ENCODE measurements at regions not wholly inside any gene's neighbourhood (a gene's known extent, or its start where the extent isn't known, plus 50 kb on each side); places are given as distances from the start of the nearest gene placed in this dataset.

DNA sequence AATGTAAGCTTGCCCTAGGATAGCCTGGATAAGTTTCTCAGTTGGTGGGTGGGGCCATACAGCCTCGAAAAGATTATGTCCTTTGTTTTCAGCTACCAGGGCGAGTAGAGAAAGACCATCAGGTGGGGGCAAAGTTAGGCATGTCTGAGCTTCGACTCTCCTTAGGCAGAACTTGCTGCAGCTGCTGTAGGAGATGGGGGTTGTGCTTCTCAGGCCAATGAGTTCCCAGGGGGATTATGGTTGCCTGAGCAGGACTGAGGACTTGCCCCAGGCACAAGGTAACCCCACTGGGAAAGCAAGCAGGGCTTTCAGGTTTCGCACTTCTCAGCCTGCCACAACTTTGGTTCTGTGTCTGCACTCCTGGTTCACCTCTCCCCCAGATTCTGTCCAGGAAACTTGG is 173.4 kb upstream of the SESN3 start:
- no peak overlapping the region for H3K27ac Mint-ChIP-seq
- H3K4me3 Mint-ChIP-seq, result no peak overlapping the region
- no peaks in the 10 kb centered on the region for H3K4me1 Mint-ChIP-seq (ENCODE audit: low read depth)
- no peak for DNase-seq
- no peak for ATAC-seq (replicated peaks in 1 of 2)
- H3K36me3 Mint-ChIP-seq (ENCODE audit: insufficient read depth in 2 of 2), result peaks cover 0 to 1% of the 10 kb centered on the region in 2 donors
- H3K27me3 Mint-ChIP-seq (ENCODE audit: low read depth), result no peaks in the 10 kb centered on the region
- H3K9me3 Mint-ChIP-seq, result peaks cover 2 to 4% of the 10 kb centered on the region in 2 donors

DNA sequence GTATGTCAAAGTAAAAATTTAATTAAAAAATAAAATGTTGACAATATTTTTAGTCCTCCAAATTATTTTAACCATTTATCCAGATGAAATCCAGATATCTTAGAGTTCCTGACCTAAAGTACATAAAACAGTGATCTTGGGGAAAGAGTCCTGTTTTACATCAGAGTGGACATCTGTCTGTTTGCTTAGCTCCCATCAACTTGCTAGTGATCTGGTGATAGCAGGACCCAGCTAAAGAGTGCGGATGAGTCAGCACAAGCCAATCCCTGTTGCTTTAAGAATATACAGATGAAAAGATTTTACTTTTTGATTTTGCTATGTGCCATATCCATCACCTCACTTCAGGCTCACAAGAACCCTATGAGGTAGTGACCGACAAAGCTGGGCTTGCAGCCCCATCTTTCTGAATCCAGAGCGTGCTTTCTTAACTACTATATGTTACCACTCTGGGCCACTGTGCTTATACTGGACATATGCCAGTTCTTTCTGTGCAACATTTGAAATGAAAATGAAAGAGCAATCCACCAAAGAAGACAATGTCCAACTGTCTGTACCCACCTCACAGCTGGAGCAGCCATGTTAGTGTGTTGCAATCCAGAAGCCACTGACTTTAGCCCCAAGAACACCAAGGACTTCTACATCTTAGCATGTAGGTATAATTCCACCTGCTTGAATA is 167.6 kb upstream of the SESN3 start:
- peaks cover 2 to 3% of the 10 kb centered on the region in 2 donors for H3K9me3 Mint-ChIP-seq
- ATAC-seq (replicated peaks in 1 of 2), result no peak
- no peak overlapping the region for H3K4me3 Mint-ChIP-seq
- DNase-seq, result no peak
- H3K36me3 Mint-ChIP-seq (ENCODE audit: insufficient read depth in 2 of 2), result peaks cover 0 to 2% of the 10 kb centered on the region in 2 donors
- no peaks in the 10 kb centered on the region for H3K4me1 Mint-ChIP-seq (ENCODE audit: low read depth)
- H3K27ac Mint-ChIP-seq, result no peak overlapping the region
- no peaks in the 10 kb centered on the region for H3K27me3 Mint-ChIP-seq (ENCODE audit: low read depth)

DNA sequence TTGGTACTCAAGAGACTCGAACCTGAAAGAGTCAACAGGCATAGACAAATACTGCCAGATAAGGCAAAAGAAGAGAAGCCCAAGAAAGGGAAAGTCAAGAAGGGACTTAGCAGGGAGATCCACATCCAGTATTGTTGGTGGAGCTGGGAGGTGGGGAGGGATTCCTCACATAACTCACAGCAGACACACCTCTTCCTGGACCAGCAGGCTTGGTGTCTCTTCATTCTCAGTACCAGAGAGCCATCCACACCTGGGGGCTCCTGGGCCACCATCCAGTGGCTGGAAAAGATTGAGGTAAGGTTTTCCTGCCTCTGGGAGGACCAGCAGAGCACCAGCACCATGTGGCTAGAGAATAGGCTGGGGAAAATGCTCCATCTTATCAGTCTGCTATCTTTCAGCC is 161.6 kb upstream of the SESN3 start:
- no peak for ATAC-seq (replicated peaks in 1 of 2)
- Mint-ChIP-seq H3K9me3 (peaks cover 0 to 3% of the 10 kb centered on the region in 2 donors), H3K36me3 (ENCODE audit: insufficient read depth in 2 of 2) (peaks cover 0 to 2% of the 10 kb centered on the region in 2 donors), H3K27me3 (ENCODE audit: low read depth) (no peaks in the 10 kb centered on the region), H3K4me1 (ENCODE audit: low read depth) (no peaks in the 10 kb centered on the region), H3K4me3 (no peak overlapping the region), H3K27ac (no peak overlapping the region)
- DNase-seq, result no peak

DNA sequence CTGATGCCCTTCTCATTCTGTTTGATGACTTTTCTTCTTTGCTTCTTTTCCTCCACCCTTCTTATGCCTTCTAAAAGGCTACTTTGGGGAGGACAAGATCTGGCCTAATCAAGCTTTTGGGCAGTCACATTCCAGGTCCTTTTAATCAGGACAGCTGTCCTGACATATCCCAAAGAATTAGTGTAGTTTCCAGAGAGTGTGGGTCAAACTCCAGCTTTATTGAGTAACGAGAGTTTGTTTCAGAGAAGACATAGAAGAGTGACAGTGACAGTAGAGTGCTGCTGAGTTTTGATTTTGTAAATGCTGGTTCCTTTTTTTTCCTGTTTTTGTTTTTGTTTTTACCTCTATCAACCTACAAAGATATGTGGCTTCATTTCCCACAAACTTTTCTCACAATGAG is 158.4 kb upstream of the SESN3 start:
- no peak for ATAC-seq (replicated peaks in 1 of 2)
- Mint-ChIP-seq H3K9me3 (no peaks in the 10 kb centered on the region), H3K4me1 (ENCODE audit: low read depth) (no peaks in the 10 kb centered on the region), H3K4me3 (no peak overlapping the region), H3K36me3 (ENCODE audit: insufficient read depth in 2 of 2) (no peaks in the 10 kb centered on the region), H3K27ac (no peak overlapping the region), H3K27me3 (ENCODE audit: low read depth) (no peaks in the 10 kb centered on the region)
- DNase-seq, result no peak

DNA sequence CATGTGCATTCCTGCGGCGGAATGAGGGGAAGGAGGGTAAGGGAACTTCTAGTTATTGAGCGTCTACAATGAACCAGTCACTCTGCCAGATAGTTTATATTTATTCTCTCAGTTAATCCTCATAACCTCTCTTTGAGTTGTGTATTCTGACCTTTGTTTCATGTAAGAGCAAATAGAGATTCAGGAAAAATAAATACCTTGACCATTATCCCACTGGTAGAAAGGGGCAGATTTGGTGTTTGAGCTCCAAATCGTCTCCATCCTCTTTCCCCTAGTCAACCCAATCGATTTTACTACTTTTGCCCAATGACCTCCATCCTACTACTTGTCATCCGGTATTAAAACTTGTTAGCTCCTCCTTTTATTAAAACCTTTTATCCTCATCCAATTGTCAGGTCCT is 157.1 kb upstream of the SESN3 start:
- no peak overlapping the region for H3K4me3 Mint-ChIP-seq
- DNase-seq (no peak), ATAC-seq (replicated peaks in 1 of 2) (no peak)
- H3K9me3 Mint-ChIP-seq, result no peaks in the 10 kb centered on the region
- no peaks in the 10 kb centered on the region for H3K36me3 Mint-ChIP-seq (ENCODE audit: insufficient read depth in 2 of 2)
- no peaks in the 10 kb centered on the region for H3K27me3 Mint-ChIP-seq (ENCODE audit: low read depth)
- H3K27ac Mint-ChIP-seq, result no peak overlapping the region
- no peaks in the 10 kb centered on the region for H3K4me1 Mint-ChIP-seq (ENCODE audit: low read depth)

DNA sequence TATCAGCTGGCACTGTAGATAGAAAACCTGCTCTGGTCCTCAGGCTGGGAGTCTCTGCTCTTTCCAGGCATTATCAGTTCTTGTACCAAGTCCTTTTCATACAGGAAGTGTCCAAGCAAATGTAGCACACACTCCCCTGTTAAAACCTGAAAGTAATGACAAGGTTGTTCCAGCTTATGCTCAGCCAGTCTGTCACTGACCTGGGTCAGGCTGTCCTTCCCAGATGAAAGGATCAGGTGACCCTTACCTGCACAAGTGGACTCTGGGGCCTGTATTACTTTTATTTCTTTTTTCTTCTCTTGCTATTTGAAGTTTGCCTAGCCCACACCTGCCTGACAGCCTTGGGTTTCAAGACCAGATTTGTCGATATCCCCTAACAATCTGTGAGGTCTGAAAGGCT is 156.3 kb upstream of the SESN3 start:
- no peak for DNase-seq
- Mint-ChIP-seq H3K4me3 (no peak overlapping the region), H3K4me1 (ENCODE audit: low read depth) (no peaks in the 10 kb centered on the region), H3K27me3 (ENCODE audit: low read depth) (no peaks in the 10 kb centered on the region), H3K9me3 (no peaks in the 10 kb centered on the region), H3K36me3 (ENCODE audit: insufficient read depth in 2 of 2) (no peaks in the 10 kb centered on the region), H3K27ac (no peak overlapping the region)
- ATAC-seq (replicated peaks in 1 of 2), result no peak

DNA sequence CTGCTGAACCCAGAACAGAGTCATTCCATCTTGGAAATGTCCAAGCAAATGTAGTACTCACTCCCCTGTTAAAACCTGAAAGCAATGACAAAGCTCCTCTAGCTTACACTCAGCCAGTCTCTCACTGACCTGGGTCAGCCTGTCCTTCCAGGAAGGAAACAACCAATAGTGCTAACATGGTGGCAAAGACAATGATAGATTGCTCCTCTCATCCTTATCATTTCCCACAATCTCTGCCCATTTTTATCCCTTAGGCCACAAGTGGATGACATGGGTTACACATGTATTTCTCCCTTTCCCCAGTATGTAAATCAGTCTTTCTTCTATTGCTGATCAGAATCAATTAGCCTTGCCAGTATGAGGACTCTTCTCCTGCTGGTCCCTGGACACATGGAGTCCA is 154.6 kb upstream of the SESN3 start:
- DNase-seq, result no peak

DNA sequence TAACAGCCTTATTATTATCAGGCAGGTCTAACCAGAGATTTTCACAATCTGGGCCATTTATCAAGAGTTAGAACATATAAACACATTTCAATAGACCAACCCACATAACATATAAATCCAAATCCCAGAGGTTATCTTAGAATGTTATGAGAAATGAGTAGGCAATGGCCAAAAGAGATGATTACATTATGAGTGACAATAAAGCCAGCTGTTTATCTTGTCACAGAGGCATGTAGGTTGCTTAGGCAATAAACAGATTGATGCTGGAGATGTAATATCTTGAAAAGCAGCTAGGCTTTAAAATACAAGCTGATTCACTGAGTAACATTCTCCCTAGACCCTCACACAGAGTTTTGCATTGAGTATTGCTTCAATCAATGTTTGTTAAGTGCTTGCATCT is 148.5 kb upstream of the SESN3 start:
- no peak overlapping the region for H3K4me3 Mint-ChIP-seq
- no peaks in the 10 kb centered on the region for H3K9me3 Mint-ChIP-seq
- H3K27ac Mint-ChIP-seq, result no peak overlapping the region
- no peak for ATAC-seq (replicated peaks in 1 of 2)
- H3K27me3 Mint-ChIP-seq (ENCODE audit: low read depth), result peaks cover 9% of the 10 kb centered on the region
- DNase-seq, result no peak
- no peaks in the 10 kb centered on the region for H3K4me1 Mint-ChIP-seq (ENCODE audit: low read depth)
- H3K36me3 Mint-ChIP-seq (ENCODE audit: insufficient read depth in 2 of 2), result no peaks in the 10 kb centered on the region

More for the DNA sequence above, 154.6 kb upstream of the SESN3 start:
- H3K4me1 Mint-ChIP-seq (ENCODE audit: low read depth), result no peaks in the 10 kb centered on the region
- H3K36me3 Mint-ChIP-seq (ENCODE audit: insufficient read depth in 2 of 2), result no peaks in the 10 kb centered on the region
- H3K9me3 Mint-ChIP-seq, result no peaks in the 10 kb centered on the region
- no peak overlapping the region for H3K27ac Mint-ChIP-seq
- ATAC-seq (replicated peaks in 1 of 2), result no peak
- H3K27me3 Mint-ChIP-seq (ENCODE audit: low read depth), result no peaks in the 10 kb centered on the region
- H3K4me3 Mint-ChIP-seq, result no peak overlapping the region

DNA sequence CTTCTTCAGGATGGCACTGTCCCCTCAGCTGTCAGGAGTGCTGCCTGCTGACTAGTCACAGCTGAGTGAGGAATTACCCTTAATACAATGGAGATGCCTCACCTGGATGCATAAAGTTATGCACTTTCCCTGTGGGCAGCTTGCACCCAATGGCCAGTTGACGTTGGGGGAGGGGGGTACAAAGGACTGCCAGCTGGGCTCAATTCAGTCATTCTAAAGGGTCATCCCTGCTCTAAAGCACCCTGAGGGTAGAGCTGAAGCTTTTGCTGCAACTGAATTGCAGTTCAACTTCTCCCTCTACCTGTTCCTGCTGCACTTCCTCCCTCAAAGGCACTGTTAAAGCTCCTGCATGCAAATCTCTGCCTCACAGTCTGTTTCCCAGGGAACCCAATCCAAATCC is 147.8 kb upstream of the SESN3 start:
- H3K4me1 Mint-ChIP-seq (ENCODE audit: low read depth), result no peaks in the 10 kb centered on the region
- H3K27ac Mint-ChIP-seq, result no peak overlapping the region
- H3K4me3 Mint-ChIP-seq, result no peak overlapping the region
- H3K9me3 Mint-ChIP-seq, result no peaks in the 10 kb centered on the region
- no peak for ATAC-seq (replicated peaks in 1 of 2)
- H3K36me3 Mint-ChIP-seq (ENCODE audit: insufficient read depth in 2 of 2), result no peaks in the 10 kb centered on the region
- DNase-seq, result no peak
- peaks cover 11% of the 10 kb centered on the region for H3K27me3 Mint-ChIP-seq (ENCODE audit: low read depth)

DNA sequence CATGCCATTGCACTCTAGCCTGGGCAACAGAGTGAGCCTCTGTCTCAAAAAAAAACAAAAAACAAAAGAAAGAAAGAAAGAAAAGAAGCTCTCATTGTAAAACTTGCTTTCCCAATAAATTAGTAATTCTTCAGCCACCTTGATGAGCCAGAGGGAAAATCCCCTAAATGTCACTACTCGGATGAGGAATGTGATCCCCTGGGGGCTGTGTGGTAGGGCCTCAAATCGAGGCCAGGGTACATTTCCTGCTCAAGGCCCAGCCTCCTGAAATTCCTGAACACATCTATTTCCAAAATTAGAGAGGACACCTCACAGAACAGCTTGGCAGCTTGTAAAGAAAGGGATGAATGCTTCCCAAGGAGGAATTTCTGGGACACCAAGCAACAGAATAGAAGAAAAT is 147.1 kb upstream of the SESN3 start:
- Mint-ChIP-seq H3K4me3 (no peak overlapping the region), H3K27ac (no peak overlapping the region), H3K36me3 (ENCODE audit: insufficient read depth in 2 of 2) (no peaks in the 10 kb centered on the region), H3K27me3 (ENCODE audit: low read depth) (peaks cover 11% of the 10 kb centered on the region), H3K4me1 (ENCODE audit: low read depth) (no peaks in the 10 kb centered on the region), H3K9me3 (no peaks in the 10 kb centered on the region)
- ATAC-seq (replicated peaks in 1 of 2) (no peak), DNase-seq (no peak)

DNA sequence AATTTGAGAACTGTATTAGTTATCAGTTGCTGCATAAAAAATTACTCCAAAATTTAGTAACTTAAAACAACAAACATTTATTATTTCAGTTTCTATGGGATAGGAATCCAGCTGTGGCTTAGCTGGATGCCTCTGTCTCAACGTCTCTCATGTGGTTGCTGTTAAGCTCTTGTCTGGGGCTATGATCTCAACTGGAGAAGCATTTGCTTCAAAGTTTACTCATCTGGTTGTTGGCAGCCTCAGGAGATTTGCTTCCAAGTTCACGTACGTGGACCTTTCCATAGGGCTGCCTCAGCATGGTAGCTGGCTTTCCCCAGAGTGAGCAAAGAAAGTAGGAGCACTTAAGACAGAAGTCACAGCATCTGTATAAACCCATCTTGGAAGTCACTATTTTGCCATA is 144.9 kb upstream of the SESN3 start:
- no peak overlapping the region for H3K4me3 Mint-ChIP-seq
- H3K9me3 Mint-ChIP-seq, result no peaks in the 10 kb centered on the region
- no peaks in the 10 kb centered on the region for H3K4me1 Mint-ChIP-seq (ENCODE audit: low read depth)
- no peak for DNase-seq
- H3K27ac Mint-ChIP-seq, result no peak overlapping the region
- H3K36me3 Mint-ChIP-seq (ENCODE audit: insufficient read depth in 2 of 2), result no peaks in the 10 kb centered on the region
- H3K27me3 Mint-ChIP-seq (ENCODE audit: low read depth), result peaks cover 11% of the 10 kb centered on the region
- ATAC-seq (replicated peaks in 1 of 2), result no peak

DNA sequence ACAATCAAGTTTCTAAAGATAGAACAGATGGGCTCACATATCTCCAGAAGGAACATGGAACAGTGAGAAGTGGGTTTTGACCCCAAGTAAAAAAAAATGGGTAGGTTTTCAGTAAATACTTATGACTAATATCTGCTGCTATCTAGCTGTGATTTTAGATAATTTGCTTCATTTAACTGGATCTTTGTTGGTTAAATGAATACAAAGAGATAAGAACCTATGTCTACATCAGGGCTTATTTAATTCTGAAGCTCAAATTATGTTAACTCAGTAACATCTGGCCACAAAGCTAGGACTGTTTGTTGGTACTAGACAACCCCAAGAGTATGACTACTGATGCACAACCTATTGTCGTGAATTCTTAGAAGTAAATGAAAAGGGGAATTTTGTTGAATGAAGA is 144.4 kb upstream of the SESN3 start:
- ATAC-seq (replicated peaks in 1 of 2), result no peak
- no peaks in the 10 kb centered on the region for H3K9me3 Mint-ChIP-seq
- H3K36me3 Mint-ChIP-seq (ENCODE audit: insufficient read depth in 2 of 2), result no peaks in the 10 kb centered on the region
- peaks cover 13% of the 10 kb centered on the region for H3K27me3 Mint-ChIP-seq (ENCODE audit: low read depth)
- no peak overlapping the region for H3K27ac Mint-ChIP-seq
- no peak overlapping the region for H3K4me3 Mint-ChIP-seq
- DNase-seq, result no peak
- no peaks in the 10 kb centered on the region for H3K4me1 Mint-ChIP-seq (ENCODE audit: low read depth)

DNA sequence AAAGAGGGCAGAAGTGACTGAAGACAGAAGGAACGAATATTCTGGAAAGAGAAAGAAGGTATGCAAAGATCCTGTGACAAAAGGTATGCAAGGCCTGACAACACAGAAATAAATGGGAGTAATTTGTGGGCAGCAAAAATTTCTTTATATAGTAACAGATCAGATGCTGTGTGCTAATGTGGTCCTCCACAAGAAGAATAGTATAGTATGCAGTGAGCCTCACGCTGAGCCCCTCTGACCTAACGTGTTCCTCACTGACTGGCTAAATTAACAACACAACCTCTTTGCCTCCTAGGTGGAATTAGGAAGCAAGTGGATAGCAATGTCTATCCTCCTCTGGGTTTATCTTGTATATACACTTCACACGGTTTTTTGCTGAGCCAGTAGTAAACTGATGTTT is 143.1 kb upstream of the SESN3 start:
- Mint-ChIP-seq H3K27ac (no peak overlapping the region), H3K4me1 (ENCODE audit: low read depth) (no peaks in the 10 kb centered on the region), H3K36me3 (ENCODE audit: insufficient read depth in 2 of 2) (no peaks in the 10 kb centered on the region), H3K9me3 (no peaks in the 10 kb centered on the region), H3K4me3 (no peak overlapping the region), H3K27me3 (ENCODE audit: low read depth) (peaks cover 20% of the 10 kb centered on the region)
- no peak for DNase-seq
- ATAC-seq (replicated peaks in 1 of 2), result no peak

DNA sequence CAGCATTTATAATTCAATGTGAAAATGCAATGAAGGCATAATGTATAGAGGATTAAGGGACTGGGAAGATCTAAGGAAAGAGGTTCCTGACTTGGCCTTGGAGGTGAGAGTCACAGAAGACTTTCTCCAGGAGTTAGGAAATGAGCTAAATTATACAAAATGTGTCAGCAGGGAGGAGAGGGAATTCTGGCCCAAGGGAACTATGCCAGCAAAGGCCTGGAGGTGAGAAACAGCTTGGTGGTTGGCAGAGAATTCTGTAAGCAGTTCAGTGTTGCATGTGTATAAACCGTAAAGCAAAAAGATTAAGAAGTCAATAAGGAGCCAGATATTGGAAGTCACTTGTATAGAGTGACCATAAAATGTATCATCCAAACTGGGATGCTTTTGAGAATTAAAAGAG is 142.2 kb upstream of the SESN3 start:
- H3K9me3 Mint-ChIP-seq, result no peaks in the 10 kb centered on the region
- H3K36me3 Mint-ChIP-seq (ENCODE audit: insufficient read depth in 2 of 2), result no peaks in the 10 kb centered on the region
- no peak for ATAC-seq (replicated peaks in 1 of 2)
- peaks cover 20% of the 10 kb centered on the region for H3K27me3 Mint-ChIP-seq (ENCODE audit: low read depth)
- H3K4me1 Mint-ChIP-seq (ENCODE audit: low read depth), result no peaks in the 10 kb centered on the region
- no peak overlapping the region for H3K27ac Mint-ChIP-seq
- DNase-seq, result no peak
- H3K4me3 Mint-ChIP-seq, result no peak overlapping the region
